A549 (cell line): ENCODE measurements at regions not wholly inside any gene's neighbourhood (a gene's known extent, or its start where the extent isn't known, plus 50 kb on each side); places are given as distances from the start of the nearest gene placed in this dataset.
"Not testable (repeated sequence)": the region's sequence is repeated elsewhere in the genome, so short reads cannot be mapped to it uniquely, and the experiment has no call there.

Experiments
- ATAC-seq, 2 experiments: fragments of 200-7000 bp in 1 of 2; fragments of >200 bp in 1 of 2; cut with Nextera tagmentation in 1 of 2; cut with Tn5 transposase in 1 of 2; 3 replicates each; pipeline versions ENCODE4 v1.8.0 to v1.9.1; 2018 to 2020; ENCODE audit warnings: mild to moderate bottlenecking in 1 of 2, moderate library complexity in 1 of 2
- CTCF ChIA-PET: fragments of 300-600 bp; sonication (Branson Sonifier 250); formaldehyde crosslinking; extraction: SDS; loops from one replicate; lab custom pipeline; 2021; ENCODE audit warnings: antibody characterized with exemption, inconsistent platforms; lab: Yijun Ruan, JAX
- POLR2A ChIA-PET: fragments of 350-600 bp; formaldehyde crosslinking; extraction: SDS; loops from one replicate; lab custom pipeline; 2021; ENCODE audit warnings: antibody characterized with exemption, inconsistent platforms; lab: Yijun Ruan, JAX
- DNase-seq, 2 experiments: peaks; one replicate each; pipeline versions ENCODE4 v3.0.0 to v3.0.0-alpha.2; 2011 to 2016; ENCODE audit warnings: low read depth in 1 of 2, low spot score in 1 of 2
- FAIRE-seq: peaks from 2 replicates; lab custom pipeline; 2011; peaks lifted over from hg19 to GRCh38; lab: Jason Lieb, UNC
- H3K27ac ChIP-seq, 2 experiments: fragments of >200 bp; sonication (Bioruptor Twin); formaldehyde crosslinking; 3 replicates each; pipeline ENCODE4 v1.5.1; 2016 to 2017
- H3K4me1 ChIP-seq: fragments of >200 bp; sonication (Bioruptor Twin); formaldehyde crosslinking; 3 replicates; pipeline ENCODE4 v1.6.1; 2016
- H3K4me2 ChIP-seq: fragments of >200 bp; sonication (Bioruptor Twin); formaldehyde crosslinking; 3 replicates; pipeline ENCODE4 v1.6.1; 2016
- H3K4me3 ChIP-seq: fragments of >200 bp; sonication (Bioruptor Twin); formaldehyde crosslinking; 3 replicates; pipeline ENCODE4 v1.5.1; 2016
- H3K9me3 ChIP-seq: fragments of >200 bp; sonication (Bioruptor Twin); formaldehyde crosslinking; 3 replicates; pipeline ENCODE4 v1.6.1; 2016
- BHLHE40 ChIP-seq: IDR thresholded peaks from 2 replicates; pipeline ENCODE4 v1.6.1; 2012; ENCODE audit warnings: low read depth, low read length, inconsistent platforms
- CBX8 ChIP-seq: fragments of 200-600 bp; sonication (generic); IDR thresholded peaks from 2 replicates; pipeline ENCODE4 v1.6.1; 2016
- CTCF ChIP-seq: fragments of >200 bp; sonication (Bioruptor Twin); formaldehyde crosslinking; IDR thresholded peaks from 3 replicates; pipeline ENCODE4 v1.5.1; 2016
- E2F6 ChIP-seq: IDR thresholded peaks from 2 replicates; pipeline ENCODE4 v1.6.1; 2012; ENCODE audit warnings: low read depth, borderline replicate concordance
- EP300 ChIP-seq, 2 experiments: fragments of >200 bp; sonication (Bioruptor Twin); formaldehyde crosslinking; IDR thresholded peaks; 2 replicates in 1 of 2; 3 replicates in 1 of 2; pipeline ENCODE4 v1.6.1; 2016 to 2017
- ESRRA ChIP-seq: fragments of 150-350 bp; IDR thresholded peaks from 2 replicates; pipeline ENCODE4 v1.6.1; 2014; ENCODE audit warnings: mild to moderate bottlenecking, low read length, borderline replicate concordance
- FOSL2 ChIP-seq, 2 experiments: fragments of 450-650 bp in 1 of 2; fragments of >200 bp in 1 of 2; sonication (Bioruptor Twin) in 1 of 2; formaldehyde crosslinking; IDR thresholded peaks; 2 replicates each; pipeline versions ENCODE4 v1.5.0 to v1.6.1; 2016 to 2020; ENCODE audit warnings: mild to moderate bottlenecking in 1 of 2, moderate library complexity in 1 of 2
- FOXS1 ChIP-seq: fragments of 250-450 bp; sonication (Bioruptor Pico); IDR thresholded peaks from 2 replicates; pipeline ENCODE4 v1.5.0; 2020; ENCODE audit warnings: mild to moderate bottlenecking, moderate library complexity
- KDM1A ChIP-seq: fragments of 200-600 bp; sonication (generic); IDR thresholded peaks from 2 replicates; pipeline ENCODE4 v1.6.1; 2016; ENCODE audit warnings: low read depth, mild to moderate bottlenecking
- MAFK ChIP-seq: fragments of 450-650 bp; IDR thresholded peaks from 2 replicates; pipeline ENCODE4 v1.6.1; 2014; ENCODE audit not compliant: partially characterized antibody
- MAZ ChIP-seq: fragments of 150-350 bp; IDR thresholded peaks from 2 replicates; pipeline ENCODE4 v1.6.1; 2014; ENCODE audit warnings: antibody characterized with exemption, low read depth, low read length, borderline replicate concordance
- POLR2A ChIP-seq: IDR thresholded peaks from 2 replicates; pipeline ENCODE4 v1.6.1; 2012; ENCODE audit warnings: mild to moderate bottlenecking, low read length
- POLR2AphosphoS2 ChIP-seq: conservative IDR thresholded peaks from 2 replicates; pipeline ENCODE4 v1.6.1; 2012; ENCODE audit warnings: low read length, improper control_type of control experiment, inconsistent platforms
- RAD21 ChIP-seq, 2 experiments: fragments of >200 bp in 1 of 2; sonication (Bioruptor Twin) in 1 of 2; formaldehyde crosslinking in 1 of 2; IDR thresholded peaks in 1 of 2; conservative IDR thresholded peaks in 1 of 2; 2 replicates in 1 of 2; 3 replicates in 1 of 2; pipeline ENCODE4 v1.6.1; 2012 to 2018; ENCODE audit warnings: inconsistent platforms in 1 of 2
- RARB ChIP-seq: fragments of 250-450 bp; sonication (Bioruptor Pico); IDR thresholded peaks from 2 replicates; pipeline ENCODE4 v1.8.0; 2021; ENCODE audit warnings: mild to moderate bottlenecking, moderate library complexity
- REST ChIP-seq: fragments of 200-600 bp; sonication (generic); IDR thresholded peaks from 2 replicates; pipeline ENCODE4 v1.6.1; 2016; ENCODE audit warnings: antibody characterized with exemption, mild to moderate bottlenecking, moderate library complexity
- RFX5 ChIP-seq: fragments of 450-650 bp; IDR thresholded peaks from 2 replicates; pipeline ENCODE4 v1.7.1; 2014; ENCODE audit warnings: antibody characterized with exemption, mild to moderate bottlenecking, moderate library complexity
- RNF2 ChIP-seq: fragments of 200-600 bp; sonication (generic); IDR thresholded peaks from 2 replicates; pipeline ENCODE4 v1.6.1; 2016; ENCODE audit warnings: low read depth, mild to moderate bottlenecking, antibody characterized with exemption, moderate library complexity, borderline replicate concordance
- SMC3 ChIP-seq: fragments of >200 bp; sonication (Bioruptor Twin); formaldehyde crosslinking; IDR thresholded peaks from 3 replicates; pipeline ENCODE4 v1.6.1; 2018; ENCODE audit warnings: inconsistent platforms
- TFCP2L1 ChIP-seq: fragments of 250-450 bp; sonication (Bioruptor Pico); IDR thresholded peaks from 2 replicates; pipeline ENCODE4 v1.5.0; 2021; ENCODE audit warnings: mild to moderate bottlenecking
- ZFP36 ChIP-seq: fragments of 450-650 bp; IDR thresholded peaks from 2 replicates; pipeline ENCODE4 v1.6.1; 2014; ENCODE audit warnings: borderline replicate concordance; ENCODE audit not compliant: partially characterized antibody
- ZNF302 ChIP-seq: fragments of 250-450 bp; sonication (Bioruptor Pico); IDR thresholded peaks from 2 replicates; pipeline ENCODE4 v1.9.0; 2021; ENCODE audit warnings: inconsistent platforms, mild to moderate bottlenecking, moderate library complexity
- WGBS: methylation state at CpG from one replicate; pipeline ENCODE4 v1.1.6; 2017; ENCODE audit errors: missing lambda C conversion rate; 5-methylcytosine and 5-hydroxymethylcytosine counted together

- POLR2A ChIA-PET, result no interaction called here
- Histone ChIP-seq H3K4me2 (no peak overlapping the region), H3K4me3 (no peak overlapping the region), H3K9me3 (no peaks in the 10 kb centered on the region), H3K27ac (no peak overlapping the region), H3K4me1 (no peaks in the 10 kb centered on the region)
- CTCF ChIA-PET, result no interaction called here
- TF ChIP-seq RNF2, result no peak
- TF ChIP-seq RARB (CRISPR knock-in tag), result no peak
- TF ChIP-seq BHLHE40, result no peak
- TF ChIP-seq CBX8, result no peak
- TF ChIP-seq EP300 (IDR thresholded peaks at IDR 0.05), result no peak
- TF ChIP-seq KDM1A, result no peak
- no peak for TF ChIP-seq RFX5
- no peak for TF ChIP-seq ESRRA
- TF ChIP-seq FOXS1 (CRISPR knock-in tag), result no peak
- no peak for TF ChIP-seq RAD21 (conservative IDR thresholded peaks at IDR 0.05 in 1 of 2, IDR thresholded peaks at IDR 0.05 in 1 of 2)
- no peak for TF ChIP-seq MAFK
- no peak for TF ChIP-seq SMC3
- TF ChIP-seq POLR2A, result no peak
- no peak for TF ChIP-seq ZNF302 (CRISPR knock-in tag)
- TF ChIP-seq CTCF, result no peak
- TF ChIP-seq TFCP2L1, result no peak
- DNase-seq (no peak), FAIRE-seq (no peak), ATAC-seq (no peak)
- WGBS, result 93% methylated on average over 11 of the region's 17 CpGs
Observed at GRCh38 chr20:29756664-29757063, 1500.8 kb upstream of the DEFB115 start.

GRCh38 chr20:29761621-29762385 lies 1495.7 kb upstream of the DEFB115 start:
- H3K9me3 ChIP-seq, H3K27ac ChIP-seq, ATAC-seq, H3K4me1 ChIP-seq, H3K4me3 ChIP-seq, POLR2A ChIA-PET, DNase-seq, FAIRE-seq, H3K4me2 ChIP-seq: not testable (repeated sequence)
- 47% methylated on average over 12 of the region's 45 CpGs for WGBS
- CTCF ChIA-PET, result interaction anchor here (0.6 to 3.0 kb wide), 2 partner anchors 229 to 1553 kb away, joined by 3 to 13 read pairs; no protein-coding TSS in a partner anchor

GRCh38 chr20:29762620-29763019 lies 1494.8 kb upstream of the DEFB115 start:
- ATAC-seq, result no peak
- no peak overlapping the region for H3K4me2 ChIP-seq
- H3K4me3 ChIP-seq, result no peak overlapping the region
- TF ChIP-seq REST (no peak), POLR2AphosphoS2 (no peak), RAD21 (conservative IDR thresholded peaks at IDR 0.05 in 1 of 2, IDR thresholded peaks at IDR 0.05 in 1 of 2) (no peak), E2F6 (no peak), ZFP36 (no peak), FOSL2 (IDR thresholded peaks at IDR 0.05) (no peak), FOSL2 (CRISPR knock-in tag; IDR thresholded peaks at IDR 0.05) (no peak), MAZ (no peak), ESRRA (no peak), MAFK (no peak)
- POLR2A ChIA-PET, result no interaction called here
- H3K9me3 ChIP-seq, result no peaks in the 10 kb centered on the region
- H3K27ac ChIP-seq, result no peak overlapping the region
- DNase-seq, result no peak
- H3K4me1 ChIP-seq, result no peaks in the 10 kb centered on the region
- CTCF ChIA-PET, result no interaction called here
- 60% methylated on average over 21 of the region's 21 CpGs for WGBS
- no peak for FAIRE-seq
